ENCODE measurements at regions not wholly inside any gene's neighbourhood (a gene's known extent, or its start where the extent isn't known, plus 50 kb on each side); places are given as distances from the start of the nearest gene placed in this dataset.

- H3K4me3 ChIP-seq (ENCODE audit: low read length), result no peak overlapping the region
- H3K4me1 ChIP-seq (ENCODE audit: control insufficient read depth, insufficient read depth, low read length), result no peaks in the 10 kb centered on the region
- DNase-seq, result no peak
- H3K9me3 ChIP-seq (replicated peaks; ENCODE audit: control insufficient read depth, low read depth, low read length), result no peaks in the 10 kb centered on the region
- H3K27me3 ChIP-seq (ENCODE audit: control insufficient read depth, insufficient read depth, low read length), result no peaks in the 10 kb centered on the region
- H3K27ac ChIP-seq (ENCODE audit: low read length), result no peak overlapping the region
- no peaks in the 10 kb centered on the region for H3K36me3 ChIP-seq (ENCODE audit: control insufficient read depth, insufficient read depth, low read length)
These were observed 112.4 kb upstream of the PRLR start for GRCh38 chr5:35342664-35343063.

- no CpG with 5 or more reads among the region's 1 CpG for WGBS (ENCODE audit: insufficient coverage)
- Histone ChIP-seq H3K9me3 (replicated peaks; ENCODE audit: control insufficient read depth, low read depth, low read length) (no peaks in the 10 kb centered on the region), H3K36me3 (ENCODE audit: control insufficient read depth, insufficient read depth, low read length) (no peaks in the 10 kb centered on the region), H3K27me3 (ENCODE audit: control insufficient read depth, insufficient read depth, low read length) (no peaks in the 10 kb centered on the region), H3K4me1 (ENCODE audit: control insufficient read depth, insufficient read depth, low read length) (no peaks in the 10 kb centered on the region), H3K27ac (ENCODE audit: low read length) (no peak overlapping the region), H3K4me3 (ENCODE audit: low read length) (no peak overlapping the region)
- no peak for DNase-seq
These were observed 110.9 kb upstream of the PRLR start for GRCh38 chr5:35341189-35341588.

GRCh38 chr5:35339616-35340100 is 109.4 kb upstream of the PRLR start:
- H3K9me3 ChIP-seq (replicated peaks; ENCODE audit: control insufficient read depth, low read depth, low read length), result no peaks in the 10 kb centered on the region

GRCh38 chr5:35339006-35339405 is 108.7 kb upstream of the PRLR start:
- no CpG with 5 or more reads among the region's 1 CpG for WGBS (ENCODE audit: insufficient coverage)
- DNase-seq, result no peak
- Histone ChIP-seq H3K36me3 (ENCODE audit: control insufficient read depth, insufficient read depth, low read length) (no peaks in the 10 kb centered on the region), H3K9me3 (replicated peaks; ENCODE audit: control insufficient read depth, low read depth, low read length) (no peaks in the 10 kb centered on the region), H3K4me1 (ENCODE audit: control insufficient read depth, insufficient read depth, low read length) (no peaks in the 10 kb centered on the region), H3K4me3 (ENCODE audit: low read length) (no peak overlapping the region), H3K27me3 (ENCODE audit: control insufficient read depth, insufficient read depth, low read length) (no peaks in the 10 kb centered on the region), H3K27ac (ENCODE audit: low read length) (no peak overlapping the region)

More at GRCh38 chr5:35339616-35340100, 109.4 kb upstream of the PRLR start:
- no peak for DNase-seq
- no peak overlapping the region for H3K4me3 ChIP-seq (ENCODE audit: low read length)
- WGBS (ENCODE audit: insufficient coverage), result 20% methylated on average over 1 of the region's 1 CpG
- H3K27me3 ChIP-seq (ENCODE audit: control insufficient read depth, insufficient read depth, low read length), result no peaks in the 10 kb centered on the region
- no peaks in the 10 kb centered on the region for H3K4me1 ChIP-seq (ENCODE audit: control insufficient read depth, insufficient read depth, low read length)
- no peak overlapping the region for H3K27ac ChIP-seq (ENCODE audit: low read length)
- H3K36me3 ChIP-seq (ENCODE audit: control insufficient read depth, insufficient read depth, low read length), result no peaks in the 10 kb centered on the region

GRCh38 chr5:35338157-35338453 is 107.8 kb upstream of the PRLR start:
- no peak for DNase-seq
- Histone ChIP-seq H3K4me3 (ENCODE audit: low read length) (no peak overlapping the region), H3K9me3 (replicated peaks; ENCODE audit: control insufficient read depth, low read depth, low read length) (no peaks in the 10 kb centered on the region), H3K4me1 (ENCODE audit: control insufficient read depth, insufficient read depth, low read length) (no peaks in the 10 kb centered on the region), H3K36me3 (ENCODE audit: control insufficient read depth, insufficient read depth, low read length) (no peaks in the 10 kb centered on the region), H3K27ac (ENCODE audit: low read length) (no peak overlapping the region), H3K27me3 (ENCODE audit: control insufficient read depth, insufficient read depth, low read length) (no peaks in the 10 kb centered on the region)

- Histone ChIP-seq H3K4me3 (ENCODE audit: low read length) (no peak overlapping the region), H3K27me3 (ENCODE audit: control insufficient read depth, insufficient read depth, low read length) (no peaks in the 10 kb centered on the region), H3K27ac (ENCODE audit: low read length) (no peak overlapping the region), H3K9me3 (replicated peaks; ENCODE audit: control insufficient read depth, low read depth, low read length) (no peaks in the 10 kb centered on the region), H3K36me3 (ENCODE audit: control insufficient read depth, insufficient read depth, low read length) (no peaks in the 10 kb centered on the region), H3K4me1 (ENCODE audit: control insufficient read depth, insufficient read depth, low read length) (no peaks in the 10 kb centered on the region)
- no peak for DNase-seq
- WGBS (ENCODE audit: insufficient coverage), result 88% methylated on average over 2 of the region's 7 CpGs
These were observed 107.3 kb upstream of the PRLR start for GRCh38 chr5:35337340-35338156.

- H3K27ac ChIP-seq (ENCODE audit: low read length), result no peak overlapping the region
- no peaks in the 10 kb centered on the region for H3K4me1 ChIP-seq (ENCODE audit: control insufficient read depth, insufficient read depth, low read length)
- H3K27me3 ChIP-seq (ENCODE audit: control insufficient read depth, insufficient read depth, low read length), result no peaks in the 10 kb centered on the region
- DNase-seq, result no peak
- H3K4me3 ChIP-seq (ENCODE audit: low read length), result no peak overlapping the region
- H3K36me3 ChIP-seq (ENCODE audit: control insufficient read depth, insufficient read depth, low read length), result no peaks in the 10 kb centered on the region
- no peaks in the 10 kb centered on the region for H3K9me3 ChIP-seq (replicated peaks; ENCODE audit: control insufficient read depth, low read depth, low read length)
- WGBS (ENCODE audit: insufficient coverage), result no CpG with 5 or more reads among the region's 4 CpGs
These were observed 105.9 kb upstream of the PRLR start for GRCh38 chr5:35336230-35336629.

GRCh38 chr5:35335752-35336151 is 105.5 kb upstream of the PRLR start:
- no peak for DNase-seq
- Histone ChIP-seq H3K27me3 (ENCODE audit: control insufficient read depth, insufficient read depth, low read length) (no peaks in the 10 kb centered on the region), H3K27ac (ENCODE audit: low read length) (no peak overlapping the region), H3K36me3 (ENCODE audit: control insufficient read depth, insufficient read depth, low read length) (no peaks in the 10 kb centered on the region), H3K4me1 (ENCODE audit: control insufficient read depth, insufficient read depth, low read length) (no peaks in the 10 kb centered on the region), H3K9me3 (replicated peaks; ENCODE audit: control insufficient read depth, low read depth, low read length) (no peaks in the 10 kb centered on the region), H3K4me3 (ENCODE audit: low read length) (no peak overlapping the region)
- WGBS (ENCODE audit: insufficient coverage), result no CpG with 5 or more reads among the region's 4 CpGs

- H3K4me3 ChIP-seq (ENCODE audit: low read length), result no peak overlapping the region
- H3K9me3 ChIP-seq (replicated peaks; ENCODE audit: control insufficient read depth, low read depth, low read length), result no peaks in the 10 kb centered on the region
- WGBS (ENCODE audit: insufficient coverage), result no CpG with 5 or more reads among the region's 3 CpGs
- H3K27ac ChIP-seq (ENCODE audit: low read length), result no peak overlapping the region
- no peaks in the 10 kb centered on the region for H3K36me3 ChIP-seq (ENCODE audit: control insufficient read depth, insufficient read depth, low read length)
- H3K27me3 ChIP-seq (ENCODE audit: control insufficient read depth, insufficient read depth, low read length), result no peaks in the 10 kb centered on the region
- no peak for DNase-seq
- H3K4me1 ChIP-seq (ENCODE audit: control insufficient read depth, insufficient read depth, low read length), result no peaks in the 10 kb centered on the region
These were observed 103.1 kb upstream of the PRLR start for GRCh38 chr5:35333366-35333765.

GRCh38 chr5:35331956-35332950 is 102.0 kb upstream of the PRLR start:
- no peaks in the 10 kb centered on the region for H3K27me3 ChIP-seq (ENCODE audit: control insufficient read depth, insufficient read depth, low read length)
- no peak overlapping the region for H3K4me3 ChIP-seq (ENCODE audit: low read length)
- no peaks in the 10 kb centered on the region for H3K4me1 ChIP-seq (ENCODE audit: control insufficient read depth, insufficient read depth, low read length)
- no peaks in the 10 kb centered on the region for H3K36me3 ChIP-seq (ENCODE audit: control insufficient read depth, insufficient read depth, low read length)
- DNase-seq, result no peak
- no peak overlapping the region for H3K27ac ChIP-seq (ENCODE audit: low read length)
- no peaks in the 10 kb centered on the region for H3K9me3 ChIP-seq (replicated peaks; ENCODE audit: control insufficient read depth, low read depth, low read length)
- 58% methylated on average over 2 of the region's 8 CpGs for WGBS (ENCODE audit: insufficient coverage)
